NOMO-1 treated with DMSO at 0.1 percent for 48 hours (cell line): ENCODE measurements at regions not wholly inside any gene's neighbourhood (a gene's known extent, or its start where the extent isn't known, plus 50 kb on each side); places are given as distances from the start of the nearest gene placed in this dataset.
"Not testable (repeated sequence)": the region's sequence is repeated elsewhere in the genome, so short reads cannot be mapped to it uniquely, and the experiment has no call there.

Experiments
- DNase-seq: peaks from one replicate; lab custom pipeline; 2025; ENCODE audit not compliant: unreplicated experiment; lab: John Stamatoyannopoulos, UW

GRCh38 chr12:68422956-68423574 lies 90.9 kb upstream of the MDM1 start:
- no peak for DNase-seq

- DNase-seq, result no peak
Measured at GRCh38 chr12:68425998-68426397, 93.8 kb upstream of the MDM1 start.

GRCh38 chr12:68428211-68428610 lies 96.0 kb upstream of the MDM1 start:
- DNase-seq, result no peak

GRCh38 chr12:68428724-68429501 lies 96.8 kb upstream of the MDM1 start:
- DNase-seq, result no peak

GRCh38 chr12:68429696-68430095 lies 97.5 kb upstream of the MDM1 start:
- DNase-seq, result no peak

- no peak for DNase-seq
Measured at GRCh38 chr12:68431786-68432185, 99.6 kb upstream of the MDM1 start.

- no peak for DNase-seq
Measured at GRCh38 chr12:68432622-68433021, 100.5 kb upstream of the MDM1 start.

GRCh38 chr12:68434391-68435298 lies 102.5 kb upstream of the MDM1 start:
- no peak for DNase-seq

GRCh38 chr12:68435299-68435637 lies 103.1 kb upstream of the MDM1 start:
- DNase-seq, result no peak

GRCh38 chr12:68435816-68436215 lies 103.7 kb upstream of the MDM1 start:
- no peak for DNase-seq

GRCh38 chr12:68438601-68439000 lies 106.4 kb upstream of the MDM1 start:
- no peak for DNase-seq

- DNase-seq, result no peak
Measured at GRCh38 chr12:68439368-68440045, 107.3 kb upstream of the MDM1 start.

GRCh38 chr12:68440068-68440581 lies 108.0 kb upstream of the MDM1 start:
- DNase-seq, result no peak

- DNase-seq, result no peak
Measured at GRCh38 chr12:68441167-68441566, 109.0 kb upstream of the MDM1 start.

- not testable (repeated sequence) for DNase-seq
Measured at GRCh38 chr12:68442353-68442972, 110.3 kb upstream of the MDM1 start.

GRCh38 chr12:68443695-68444094 lies 111.5 kb upstream of the MDM1 start:
- DNase-seq, result not testable (repeated sequence)

- DNase-seq, result no peak
Measured at GRCh38 chr12:68445824-68446223, 113.7 kb upstream of the MDM1 start.

- no peak for DNase-seq
Measured at GRCh38 chr12:68446384-68446783, 114.2 kb upstream of the MDM1 start.

GRCh38 chr12:68446901-68447796 lies 115.0 kb upstream of the MDM1 start:
- DNase-seq, result peak; percentile 54
